ENCODE measurements at regions not wholly inside any gene's neighbourhood (a gene's known extent, or its start where the extent isn't known, plus 50 kb on each side); places are given as distances from the start of the nearest gene placed in this dataset.

DNA sequence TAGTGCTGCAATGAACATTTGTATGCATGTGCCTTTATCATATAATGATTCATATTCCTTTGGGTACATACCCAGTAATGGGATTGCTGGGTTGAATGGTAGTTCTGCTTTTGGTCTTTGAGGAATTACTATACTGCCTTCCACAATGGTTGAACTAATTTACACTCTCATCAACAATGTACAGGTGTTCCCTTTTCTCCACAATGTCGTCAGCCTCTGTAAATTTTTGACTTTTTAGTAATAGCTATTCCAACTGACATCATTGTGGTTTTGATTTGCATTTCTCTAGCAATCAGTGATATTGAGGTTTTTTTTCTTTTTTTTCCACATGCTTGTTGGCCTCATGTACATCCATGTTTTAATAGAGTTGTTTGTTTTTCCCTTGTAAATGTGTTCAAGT, 2473.5 kb downstream of the PCDH9 start:
- TF ChIP-seq, protein P1, sequence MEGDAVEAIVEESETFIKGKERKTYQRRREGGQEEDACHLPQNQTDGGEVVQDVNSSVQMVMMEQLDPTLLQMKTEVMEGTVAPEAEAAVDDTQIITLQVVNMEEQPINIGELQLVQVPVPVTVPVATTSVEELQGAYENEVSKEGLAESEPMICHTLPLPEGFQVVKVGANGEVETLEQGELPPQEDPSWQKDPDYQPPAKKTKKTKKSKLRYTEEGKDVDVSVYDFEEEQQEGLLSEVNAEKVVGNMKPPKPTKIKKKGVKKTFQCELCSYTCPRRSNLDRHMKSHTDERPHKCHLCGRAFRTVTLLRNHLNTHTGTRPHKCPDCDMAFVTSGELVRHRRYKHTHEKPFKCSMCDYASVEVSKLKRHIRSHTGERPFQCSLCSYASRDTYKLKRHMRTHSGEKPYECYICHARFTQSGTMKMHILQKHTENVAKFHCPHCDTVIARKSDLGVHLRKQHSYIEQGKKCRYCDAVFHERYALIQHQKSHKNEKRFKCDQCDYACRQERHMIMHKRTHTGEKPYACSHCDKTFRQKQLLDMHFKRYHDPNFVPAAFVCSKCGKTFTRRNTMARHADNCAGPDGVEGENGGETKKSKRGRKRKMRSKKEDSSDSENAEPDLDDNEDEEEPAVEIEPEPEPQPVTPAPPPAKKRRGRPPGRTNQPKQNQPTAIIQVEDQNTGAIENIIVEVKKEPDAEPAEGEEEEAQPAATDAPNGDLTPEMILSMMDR (IDR thresholded peaks at IDR 0.05; ENCODE audit: low read length): no peak
- TF ChIP-seq EZH2 (optimal IDR thresholded peaks at IDR 0.05; ENCODE audit: low read depth, low read length): no peak
- TF ChIP-seq EZH2phosphoT487 (IDR thresholded peaks at IDR 0.05; ENCODE audit: low read length): no peak

Measured in MM.1S (cell line).